ENCODE measurements at regions not wholly inside any gene's neighbourhood (a gene's known extent, or its start where the extent isn't known, plus 50 kb on each side); places are given as distances from the start of the nearest gene placed in this dataset.

- no peaks in the 10 kb centered on the region for H3K9me3 ChIP-seq
Observed at GRCh38 chr2:134169788-134170187, 84.1 kb upstream of the MGAT5 start.

GRCh38 chr2:134170294-134170693, 83.6 kb upstream of the MGAT5 start:
- no peak for DNase-seq
- TF ChIP-seq EP300 (IDR thresholded peaks at IDR 0.05) (no peak), POLR2A (IDR thresholded peaks at IDR 0.05) (no peak), POLR2AphosphoS5 (IDR thresholded peaks at IDR 0.05) (no peak), CTCF (IDR thresholded peaks at IDR 0.05) (no peak)
- Histone ChIP-seq H3K27me3 (no peaks in the 10 kb centered on the region), H3K4me3 (no peak overlapping the region), H3K4me1 (peaks cover 4 to 23% (median 16%) of the 10 kb centered on the region in 4 donors), H3K27ac (no peak overlapping the region), H3K9me3 (no peaks in the 10 kb centered on the region), H3K36me3 (no peaks in the 10 kb centered on the region)
- 56 to 58% methylated on average over 3 of the region's 3 CpGs for WGBS, 2 donors
- no peak for ATAC-seq (ENCODE audit: low FRiP score in 2 of 2)

More at GRCh38 chr2:134169788-134170187, 84.1 kb upstream of the MGAT5 start:
- TF ChIP-seq POLR2A (IDR thresholded peaks at IDR 0.05): no peak
- no peak for TF ChIP-seq EP300 (IDR thresholded peaks at IDR 0.05)
- TF ChIP-seq POLR2AphosphoS5 (IDR thresholded peaks at IDR 0.05): no peak
- TF ChIP-seq CTCF (IDR thresholded peaks at IDR 0.05): no peak
- DNase-seq: no peak
- ATAC-seq (ENCODE audit: low FRiP score in 2 of 2): no peak
- H3K36me3 ChIP-seq: no peaks in the 10 kb centered on the region
- H3K4me3 ChIP-seq: no peak overlapping the region
- H3K27ac ChIP-seq: no peak overlapping the region
- 73 to 77% methylated on average over 3 of the region's 3 CpGs for WGBS, 2 donors
- no peaks in the 10 kb centered on the region for H3K27me3 ChIP-seq
- peaks cover 4 to 18% (median 16%) of the 10 kb centered on the region in 4 donors for H3K4me1 ChIP-seq

- TF ChIP-seq CTCF (IDR thresholded peaks at IDR 0.05): no peak
- no peak for TF ChIP-seq POLR2AphosphoS5 (IDR thresholded peaks at IDR 0.05)
- TF ChIP-seq POLR2A (IDR thresholded peaks at IDR 0.05): no peak
- Histone ChIP-seq H3K4me3 (no peak overlapping the region), H3K27me3 (no peaks in the 10 kb centered on the region), H3K9me3 (no peaks in the 10 kb centered on the region), H3K4me1 (peaks cover 4 to 25% (median 16%) of the 10 kb centered on the region in 4 donors), H3K27ac (no peak overlapping the region), H3K36me3 (no peaks in the 10 kb centered on the region)
- ATAC-seq (ENCODE audit: low FRiP score in 2 of 2) (no peak), DNase-seq (no peak)
- WGBS, 2 donors: 75 to 86% methylated on average over 3 of the region's 3 CpGs
Observed at GRCh38 chr2:134170700-134171099, 83.2 kb upstream of the MGAT5 start.

- DNase-seq (no peak), ATAC-seq (ENCODE audit: low FRiP score in 2 of 2) (peak in 1 of 2 donors; percentile 41)
- 64 to 66% methylated on average over 14 of the region's 14 CpGs for WGBS, 2 donors
- TF ChIP-seq EP300 (IDR thresholded peaks at IDR 0.05) (no peak), CTCF (IDR thresholded peaks at IDR 0.05) (no peak), POLR2AphosphoS5 (IDR thresholded peaks at IDR 0.05) (no peak), POLR2A (IDR thresholded peaks at IDR 0.05) (no peak)
- H3K27me3 ChIP-seq: no peaks in the 10 kb centered on the region
- no peak overlapping the region for H3K4me3 ChIP-seq
- H3K9me3 ChIP-seq: no peaks in the 10 kb centered on the region
- peaks cover 11 to 28% (median 23%) of the 10 kb centered on the region in 4 donors for H3K4me1 ChIP-seq
- no peaks in the 10 kb centered on the region for H3K36me3 ChIP-seq
- no peak overlapping the region for H3K27ac ChIP-seq
Observed at GRCh38 chr2:134173338-134174016, 80.4 kb upstream of the MGAT5 start.

- Histone ChIP-seq H3K27ac (no peak overlapping the region), H3K4me3 (no peak overlapping the region), H3K4me1 (peaks cover 11 to 30% (median 23%) of the 10 kb centered on the region in 4 donors), H3K27me3 (no peaks in the 10 kb centered on the region), H3K36me3 (no peaks in the 10 kb centered on the region), H3K9me3 (no peaks in the 10 kb centered on the region)
- DNase-seq: peak in 1 of 2 donors; percentile 2
- WGBS, 2 donors: 91 to 95% methylated on average over 4 to 5 of the region's 5 CpGs
- no peak for ATAC-seq (ENCODE audit: low FRiP score in 2 of 2)
- TF ChIP-seq POLR2A (IDR thresholded peaks at IDR 0.05) (no peak), POLR2AphosphoS5 (IDR thresholded peaks at IDR 0.05) (no peak), CTCF (IDR thresholded peaks at IDR 0.05) (no peak), EP300 (IDR thresholded peaks at IDR 0.05) (no peak)
Observed at GRCh38 chr2:134174711-134175110, 79.2 kb upstream of the MGAT5 start.

Measured in upper lobe of left lung (tissue), 6 donors.